ENCODE measurements at regions not wholly inside any gene's neighbourhood (a gene's known extent, or its start where the extent isn't known, plus 50 kb on each side); places are given as distances from the start of the nearest gene placed in this dataset.

DNA sequence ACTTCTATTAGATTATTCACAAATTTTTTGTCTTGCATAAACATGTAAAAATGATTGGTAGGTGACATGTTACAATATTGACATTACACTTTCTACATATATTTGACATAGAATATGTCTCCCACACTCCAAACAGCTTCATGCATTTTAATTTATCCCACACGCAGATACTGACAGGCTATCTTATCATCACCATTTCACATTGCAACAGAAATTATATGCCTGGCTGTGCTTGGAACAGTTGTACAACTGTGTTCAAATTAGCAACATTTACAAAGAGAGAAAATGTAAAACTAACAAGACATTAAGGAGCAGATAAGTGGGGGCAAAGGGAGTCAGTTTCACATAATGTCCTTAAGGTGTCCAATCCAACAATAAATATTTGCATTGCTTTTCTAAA is 1208.5 kb downstream of the NSUN3 start:
- Histone ChIP-seq H3K9me2 (ENCODE audit: insufficient read depth, low read length) (no peaks in the 10 kb centered on the region), H2AFZ (ENCODE audit: low read depth, low read length) (no peak overlapping the region), H3K4me2 (ENCODE audit: low read length) (no peak overlapping the region), H3K9ac (ENCODE audit: low read length) (no peak overlapping the region), H4K20me1 (ENCODE audit: insufficient read depth) (no peaks in the 10 kb centered on the region), H3K4me3 (ENCODE audit: low read length) (no peak overlapping the region), H3K36me3 (ENCODE audit: insufficient read depth, low read length) (no peaks in the 10 kb centered on the region), H3F3A (ENCODE audit: insufficient read depth, low read length, poor library complexity, severe bottlenecking) (no peaks in the 10 kb centered on the region), H3K27ac (ENCODE audit: low read length) (no peak overlapping the region), H3K9me3 (ENCODE audit: low read length) (no peaks in the 10 kb centered on the region), H3K27me3 (ENCODE audit: insufficient read depth, low read depth, low read length) (no peaks in the 10 kb centered on the region), H3K79me2 (replicated peaks; ENCODE audit: insufficient read depth, low read length) (no peaks in the 10 kb centered on the region)
- TF ChIP-seq, protein P1, sequence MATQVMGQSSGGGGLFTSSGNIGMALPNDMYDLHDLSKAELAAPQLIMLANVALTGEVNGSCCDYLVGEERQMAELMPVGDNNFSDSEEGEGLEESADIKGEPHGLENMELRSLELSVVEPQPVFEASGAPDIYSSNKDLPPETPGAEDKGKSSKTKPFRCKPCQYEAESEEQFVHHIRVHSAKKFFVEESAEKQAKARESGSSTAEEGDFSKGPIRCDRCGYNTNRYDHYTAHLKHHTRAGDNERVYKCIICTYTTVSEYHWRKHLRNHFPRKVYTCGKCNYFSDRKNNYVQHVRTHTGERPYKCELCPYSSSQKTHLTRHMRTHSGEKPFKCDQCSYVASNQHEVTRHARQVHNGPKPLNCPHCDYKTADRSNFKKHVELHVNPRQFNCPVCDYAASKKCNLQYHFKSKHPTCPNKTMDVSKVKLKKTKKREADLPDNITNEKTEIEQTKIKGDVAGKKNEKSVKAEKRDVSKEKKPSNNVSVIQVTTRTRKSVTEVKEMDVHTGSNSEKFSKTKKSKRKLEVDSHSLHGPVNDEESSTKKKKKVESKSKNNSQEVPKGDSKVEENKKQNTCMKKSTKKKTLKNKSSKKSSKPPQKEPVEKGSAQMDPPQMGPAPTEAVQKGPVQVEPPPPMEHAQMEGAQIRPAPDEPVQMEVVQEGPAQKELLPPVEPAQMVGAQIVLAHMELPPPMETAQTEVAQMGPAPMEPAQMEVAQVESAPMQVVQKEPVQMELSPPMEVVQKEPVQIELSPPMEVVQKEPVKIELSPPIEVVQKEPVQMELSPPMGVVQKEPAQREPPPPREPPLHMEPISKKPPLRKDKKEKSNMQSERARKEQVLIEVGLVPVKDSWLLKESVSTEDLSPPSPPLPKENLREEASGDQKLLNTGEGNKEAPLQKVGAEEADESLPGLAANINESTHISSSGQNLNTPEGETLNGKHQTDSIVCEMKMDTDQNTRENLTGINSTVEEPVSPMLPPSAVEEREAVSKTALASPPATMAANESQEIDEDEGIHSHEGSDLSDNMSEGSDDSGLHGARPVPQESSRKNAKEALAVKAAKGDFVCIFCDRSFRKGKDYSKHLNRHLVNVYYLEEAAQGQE (IDR thresholded peaks at IDR 0.05; ENCODE audit: borderline replicate concordance) = no peak
- TF ChIP-seq, protein P2, sequence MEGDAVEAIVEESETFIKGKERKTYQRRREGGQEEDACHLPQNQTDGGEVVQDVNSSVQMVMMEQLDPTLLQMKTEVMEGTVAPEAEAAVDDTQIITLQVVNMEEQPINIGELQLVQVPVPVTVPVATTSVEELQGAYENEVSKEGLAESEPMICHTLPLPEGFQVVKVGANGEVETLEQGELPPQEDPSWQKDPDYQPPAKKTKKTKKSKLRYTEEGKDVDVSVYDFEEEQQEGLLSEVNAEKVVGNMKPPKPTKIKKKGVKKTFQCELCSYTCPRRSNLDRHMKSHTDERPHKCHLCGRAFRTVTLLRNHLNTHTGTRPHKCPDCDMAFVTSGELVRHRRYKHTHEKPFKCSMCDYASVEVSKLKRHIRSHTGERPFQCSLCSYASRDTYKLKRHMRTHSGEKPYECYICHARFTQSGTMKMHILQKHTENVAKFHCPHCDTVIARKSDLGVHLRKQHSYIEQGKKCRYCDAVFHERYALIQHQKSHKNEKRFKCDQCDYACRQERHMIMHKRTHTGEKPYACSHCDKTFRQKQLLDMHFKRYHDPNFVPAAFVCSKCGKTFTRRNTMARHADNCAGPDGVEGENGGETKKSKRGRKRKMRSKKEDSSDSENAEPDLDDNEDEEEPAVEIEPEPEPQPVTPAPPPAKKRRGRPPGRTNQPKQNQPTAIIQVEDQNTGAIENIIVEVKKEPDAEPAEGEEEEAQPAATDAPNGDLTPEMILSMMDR (IDR thresholded peaks at IDR 0.05; ENCODE audit: poor library complexity, severe bottlenecking) = no peak
- no peak for TF ChIP-seq MXI1 (conservative IDR thresholded peaks at IDR 0.05; ENCODE audit: poor library complexity, severe bottlenecking)
- TF ChIP-seq RAD21 (conservative IDR thresholded peaks at IDR 0.05) = no peak
- peak; percentile 72 for TF ChIP-seq POLR2AphosphoS5 (IDR thresholded peaks at IDR 0.05)
- TF ChIP-seq EZH2 (IDR thresholded peaks at IDR 0.05; ENCODE audit: borderline replicate concordance, insufficient read depth, low read length, poor library complexity, severe bottlenecking) = no peak
- TF ChIP-seq EP300 (conservative IDR thresholded peaks at IDR 0.05; ENCODE audit: poor library complexity, severe bottlenecking) = peak; percentile 85

DNA sequence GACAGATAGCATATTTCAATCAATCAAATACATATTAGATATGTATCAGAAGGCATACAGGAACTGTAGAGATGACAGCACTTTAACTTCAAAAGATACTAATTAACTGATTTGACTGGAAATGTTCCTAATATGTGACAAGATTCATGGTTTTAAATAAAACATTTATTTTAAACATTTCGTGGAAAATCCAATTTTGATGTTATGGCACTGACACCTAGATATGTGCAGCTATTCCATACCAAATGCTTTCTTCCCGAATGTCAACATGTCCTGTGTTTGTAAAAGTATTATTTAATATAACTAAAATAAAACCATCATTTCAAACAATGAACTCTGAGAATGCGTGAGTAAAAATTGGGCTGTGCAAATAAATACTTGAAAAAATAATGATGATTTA is 1209.3 kb downstream of the NSUN3 start:
- Histone ChIP-seq H3K27ac (ENCODE audit: low read length) (no peak overlapping the region), H3K79me2 (replicated peaks; ENCODE audit: insufficient read depth, low read length) (no peaks in the 10 kb centered on the region), H3K27me3 (ENCODE audit: insufficient read depth, low read depth, low read length) (no peaks in the 10 kb centered on the region), H3K36me3 (ENCODE audit: insufficient read depth, low read length) (no peaks in the 10 kb centered on the region), H3K9me2 (ENCODE audit: insufficient read depth, low read length) (no peaks in the 10 kb centered on the region), H4K20me1 (ENCODE audit: insufficient read depth) (no peaks in the 10 kb centered on the region), H3K4me3 (ENCODE audit: low read length) (no peak overlapping the region), H2AFZ (ENCODE audit: low read depth, low read length) (no peak overlapping the region), H3K9ac (ENCODE audit: low read length) (no peak overlapping the region), H3K9me3 (ENCODE audit: low read length) (no peaks in the 10 kb centered on the region), H3K4me2 (ENCODE audit: low read length) (no peak overlapping the region), H3F3A (ENCODE audit: insufficient read depth, low read length, poor library complexity, severe bottlenecking) (no peaks in the 10 kb centered on the region)
- TF ChIP-seq TAF1 (IDR thresholded peaks at IDR 0.05; ENCODE audit: low read depth) (no peak), POLR2AphosphoS5 (IDR thresholded peaks at IDR 0.05) (no peak)
- TF ChIP-seq, protein P1 (IDR thresholded peaks at IDR 0.05; ENCODE audit: borderline replicate concordance) = no peak
- TF ChIP-seq, protein P2 (IDR thresholded peaks at IDR 0.05; ENCODE audit: poor library complexity, severe bottlenecking) = no peak
